PC-3 (cell line): ENCODE measurements at regions not wholly inside any gene's neighbourhood (a gene's known extent, or its start where the extent isn't known, plus 50 kb on each side); places are given as distances from the start of the nearest gene placed in this dataset.

ENCODE experiments used
- CTCF ChIP-seq: fragments of 300-600 bp; sonication (generic); conservative IDR thresholded peaks from 2 replicates; pipeline ENCODE4 v1.5.1; 2017; ENCODE audit warnings: antibody characterized with exemption, low read depth, mild to moderate bottlenecking, low read length
- EZH2 ChIP-seq: fragments of 300-600 bp; sonication (generic); IDR thresholded peaks from one replicate; pipeline ENCODE4 v1.6.1; 2017; ENCODE audit warnings: antibody characterized with exemption, mild to moderate bottlenecking, low read length; ENCODE audit not compliant: unreplicated experiment

- no peak for TF ChIP-seq CTCF
- no peak for TF ChIP-seq EZH2
Measured at GRCh38 chr1:69401879-69402278, 165.8 kb upstream of the LRRC7 start.
